ENCODE measurements at regions not wholly inside any gene's neighbourhood (a gene's known extent, or its start where the extent isn't known, plus 50 kb on each side); places are given as distances from the start of the nearest gene placed in this dataset.

GRCh38 chr1:244106837-244107493 lies 55.9 kb downstream of the ZBTB18 start:
- no peak for TF ChIP-seq POLR2A (IDR thresholded peaks at IDR 0.05; ENCODE audit: low read length)
- no peak for DNase-seq

GRCh38 chr1:244111027-244111426 lies 59.9 kb downstream of the ZBTB18 start:
- no peak for TF ChIP-seq GATA1 (IDR thresholded peaks at IDR 0.05; ENCODE audit: low read depth, low read length)
- DNase-seq: no peak

DNA sequence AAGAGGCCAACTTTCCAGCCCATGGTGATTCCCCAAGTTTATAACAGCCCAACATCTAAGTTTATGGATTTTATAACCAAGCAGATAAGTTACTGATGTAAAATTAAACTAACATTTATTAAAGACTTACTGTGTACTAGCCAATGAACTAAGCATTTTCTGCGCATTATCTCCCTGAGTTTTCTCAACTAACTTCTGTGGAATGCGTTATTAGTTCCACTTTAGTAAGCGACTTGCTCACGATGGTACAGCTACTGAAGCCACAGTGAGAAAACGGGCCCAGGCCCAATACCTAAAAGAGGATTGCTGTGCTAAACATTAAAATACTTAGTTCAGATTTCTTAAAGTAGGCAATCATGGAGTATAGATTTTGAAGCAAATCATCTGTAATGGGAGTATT lies 61.0 kb downstream of the ZBTB18 start:
- no peak for DNase-seq
- TF ChIP-seq GATA1 (IDR thresholded peaks at IDR 0.05; ENCODE audit: low read depth, low read length) (no peak), POLR2A (IDR thresholded peaks at IDR 0.05; ENCODE audit: low read length) (no peak)

GRCh38 chr1:244112636-244113035 lies 61.6 kb downstream of the ZBTB18 start:
- no peak for DNase-seq
- TF ChIP-seq POLR2A (IDR thresholded peaks at IDR 0.05; ENCODE audit: low read length) (no peak), GATA1 (IDR thresholded peaks at IDR 0.05; ENCODE audit: low read depth, low read length) (no peak)

- no peak for DNase-seq
- no peak for TF ChIP-seq GATA1 (IDR thresholded peaks at IDR 0.05; ENCODE audit: low read depth, low read length)
- TF ChIP-seq POLR2A (IDR thresholded peaks at IDR 0.05; ENCODE audit: low read length): no peak
Measured at GRCh38 chr1:244113532-244114320, 62.6 kb downstream of the ZBTB18 start.

DNA sequence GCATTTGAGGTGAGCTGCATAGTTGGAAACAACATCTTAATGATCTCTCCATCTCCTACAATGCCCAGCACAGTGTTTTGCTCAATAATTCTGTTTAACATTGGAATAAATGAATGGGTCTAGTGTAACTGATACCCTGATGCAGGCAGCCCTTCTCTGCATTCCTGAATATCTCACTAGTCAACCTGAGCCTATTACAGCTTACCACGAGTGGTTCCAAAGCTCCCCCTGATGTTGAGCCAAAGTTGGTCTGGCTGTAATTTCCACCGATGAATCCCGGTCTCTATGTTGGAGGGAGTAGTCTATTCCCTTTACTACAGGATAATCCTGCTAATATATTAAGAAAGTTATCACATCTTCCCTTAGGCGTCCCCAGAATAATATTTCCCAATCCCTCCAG lies 63.8 kb downstream of the ZBTB18 start:
- TF ChIP-seq POLR2A (IDR thresholded peaks at IDR 0.05; ENCODE audit: low read length) (no peak), GATA1 (IDR thresholded peaks at IDR 0.05; ENCODE audit: low read depth, low read length) (no peak)
- no peak for DNase-seq

GRCh38 chr1:244116946-244117345 lies 65.9 kb downstream of the ZBTB18 start:
- no peak for DNase-seq
- TF ChIP-seq GATA1 (IDR thresholded peaks at IDR 0.05; ENCODE audit: low read depth, low read length) (no peak), POLR2A (IDR thresholded peaks at IDR 0.05; ENCODE audit: low read length) (no peak)

GRCh38 chr1:244118109-244118761 lies 67.2 kb downstream of the ZBTB18 start:
- no peak for TF ChIP-seq GATA1 (IDR thresholded peaks at IDR 0.05; ENCODE audit: low read depth, low read length)
- TF ChIP-seq POLR2A (IDR thresholded peaks at IDR 0.05; ENCODE audit: low read length): no peak
- no peak for DNase-seq

- TF ChIP-seq GATA1 (IDR thresholded peaks at IDR 0.05; ENCODE audit: low read depth, low read length): no peak
- no peak for DNase-seq
Measured at GRCh38 chr1:244128591-244129383, 77.7 kb downstream of the ZBTB18 start.

DNA sequence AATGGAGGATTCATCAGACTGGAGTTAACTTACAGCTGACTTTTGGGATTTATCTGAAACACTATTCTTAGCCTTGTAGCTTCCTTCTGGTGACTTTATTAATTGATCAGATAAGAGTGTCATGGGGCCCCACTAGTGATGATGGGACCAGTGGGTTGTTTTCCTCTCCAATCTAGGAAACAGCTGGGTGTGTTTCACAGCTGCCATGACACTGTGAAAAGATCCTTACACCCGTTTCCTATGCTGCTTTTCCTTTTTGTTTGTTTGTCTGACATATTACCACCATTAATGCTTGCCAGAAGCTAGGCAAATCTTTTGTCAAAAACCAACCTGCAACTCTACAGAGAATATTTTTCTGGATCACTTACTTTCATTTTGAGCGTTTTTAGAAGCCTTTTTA lies 86.2 kb downstream of the ZBTB18 start:
- TF ChIP-seq GATA1 (IDR thresholded peaks at IDR 0.05; ENCODE audit: low read depth, low read length): no peak
- peak in 1 of 2 experiments; percentile 3 for DNase-seq

- peak in 1 of 2 experiments; percentile 6 for DNase-seq
- TF ChIP-seq GATA1 (IDR thresholded peaks at IDR 0.05; ENCODE audit: low read depth, low read length) (no peak), POLR2A (IDR thresholded peaks at IDR 0.05; ENCODE audit: low read length) (no peak)
Measured at GRCh38 chr1:244137725-244138124, 86.6 kb downstream of the ZBTB18 start.

DNA sequence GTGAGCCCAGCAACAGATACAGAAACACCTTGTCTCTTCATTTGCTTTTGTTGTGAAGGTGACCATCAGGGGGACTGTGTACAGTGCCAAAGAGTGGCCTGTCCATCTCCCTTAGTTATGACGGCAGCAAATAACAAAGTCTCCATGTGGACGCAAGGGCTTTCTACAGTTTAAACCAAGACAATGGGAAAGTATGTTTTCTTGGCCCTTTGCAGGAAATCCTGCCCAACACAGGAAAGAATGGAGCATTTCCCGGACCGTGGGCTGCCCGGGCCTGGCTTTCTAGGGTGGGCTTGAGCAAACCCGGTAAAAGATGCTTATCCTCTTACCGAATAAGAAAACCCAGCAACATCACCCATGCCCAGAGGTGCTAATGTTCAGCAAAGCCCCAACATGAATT lies 87.3 kb downstream of the ZBTB18 start:
- TF ChIP-seq GATA1 (IDR thresholded peaks at IDR 0.05; ENCODE audit: low read depth, low read length) (no peak), POLR2A (IDR thresholded peaks at IDR 0.05; ENCODE audit: low read length) (no peak)
- DNase-seq: no peak

DNA sequence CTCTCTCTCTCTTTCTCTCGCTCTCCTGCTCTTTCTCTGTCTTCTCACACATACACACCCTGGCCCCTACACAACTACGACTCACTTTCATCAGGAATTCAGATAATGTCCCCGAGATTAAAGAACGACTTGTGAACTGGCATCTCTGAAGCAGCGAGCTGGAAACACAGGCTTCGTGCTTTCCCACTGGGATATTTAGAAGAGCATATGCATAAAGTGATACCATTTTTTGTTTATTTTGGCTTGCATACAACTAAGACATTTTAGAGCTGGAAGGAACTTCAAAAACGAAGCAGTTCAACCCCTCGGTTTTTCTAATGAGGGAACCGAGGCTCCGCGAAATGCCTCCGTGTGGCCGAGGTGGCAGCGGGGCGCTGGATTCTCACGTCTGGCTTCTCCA lies 88.6 kb downstream of the ZBTB18 start:
- no peak for TF ChIP-seq POLR2A (IDR thresholded peaks at IDR 0.05; ENCODE audit: low read length)
- no peak for TF ChIP-seq GATA1 (IDR thresholded peaks at IDR 0.05; ENCODE audit: low read depth, low read length)
- DNase-seq: no peak

GRCh38 chr1:244140420-244140819 lies 89.3 kb downstream of the ZBTB18 start:
- TF ChIP-seq GATA1 (IDR thresholded peaks at IDR 0.05; ENCODE audit: low read depth, low read length) (no peak), POLR2A (IDR thresholded peaks at IDR 0.05; ENCODE audit: low read length) (no peak)
- no peak for DNase-seq

Measured in erythroblast (primary cell).